Ovary (tissue), 7 donors: ENCODE measurements at regions not wholly inside any gene's neighbourhood (a gene's known extent, or its start where the extent isn't known, plus 50 kb on each side); places are given as distances from the start of the nearest gene placed in this dataset.
A peak's percentile ranks its signal among the peaks of the same experiment; 100 is the strongest.

Source experiments
- DNase-seq, 5 donors: peaks; one replicate each; pipeline ENCODE4 v3.0.0-alpha.2; 2019 to 2020
- H3K27ac ChIP-seq, 2 donors: fragments of 200-600 bp; one replicate each; pipeline versions ENCODE4 v1.5.1 to v1.8.0; 2019 to 2022
- H3K27me3 ChIP-seq: fragments of 200-600 bp; one replicate; pipeline ENCODE4 v1.8.0; 2022
- H3K36me3 ChIP-seq: fragments of 200-600 bp; sonication (generic); one replicate; pipeline ENCODE4 v1.5.1; 2019
- H3K4me1 ChIP-seq: one replicate; pipeline ENCODE4 v1.8.1; 2013; ENCODE audit warnings: mild to moderate bottlenecking, moderate library complexity; ENCODE audit not compliant: insufficient read depth
- H3K4me3 ChIP-seq: fragments of 200-600 bp; sonication (generic); one replicate; pipeline ENCODE4 v1.5.1; 2017
- H3K9me3 ChIP-seq, 2 donors: fragments of 200-600 bp in 1 of 2; sonication (generic) in 1 of 2; one replicate each; pipeline versions ENCODE4 v1.5.1 to v1.8.1; 2013 to 2019; ENCODE audit warnings: mild to moderate bottlenecking in 1 of 2, moderate library complexity in 1 of 2
- EP300 ChIP-seq: sonication (generic); formaldehyde crosslinking; IDR thresholded peaks from one replicate; pipeline ENCODE4 v1.6.1; 2017; ENCODE audit warnings: antibody characterized with exemption
- POLR2A ChIP-seq: fragments of 450-650 bp; IDR thresholded peaks from one replicate; pipeline ENCODE4 v1.6.1; 2017; ENCODE audit warnings: antibody characterized with exemption, mild to moderate bottlenecking, moderate library complexity
- WGBS, 3 donors: extraction: QIAGEN DNeasy Blood & Tissue Kit in 1 of 3; methylation state at CpG; one replicate each; pipeline versions ENCODE4 v1.1.5 to v1.1.7; 2013 to 2017; 5-methylcytosine and 5-hydroxymethylcytosine counted together
- intact Hi-C, 4 donors: fragments of 100-400 bp; cut with DNase I; formaldehyde crosslinking; loops; one replicate each; pipeline versions ENCODE4 v1.11.0 to v1.15.1; 2022 to 2023
- TF ChIP-seq, protein P1 (sequence below), 3 donors: fragments of 450-650 bp in 2 of 3; fragments of 200-600 bp in 1 of 3; IDR thresholded peaks; one replicate each; pipeline versions ENCODE4 v1.5.1 to v1.8.0; 2016 to 2022; ENCODE audit warnings: antibody characterized with exemption in 3 of 3, mild to moderate bottlenecking in 1 of 3
- donor health status: DM: no; HTN: no; CAD: no; lungs with moderate emphysema.
- donor health status: DM: no; HTN: no; CAD: no.
- donor health status: Bipolar disorder and iron deficiency.
- donor health status: DM: no; HTN: no; CAD: no.
- donor health status: DM: yes; HTN: yes; CAD: no.

DNA sequence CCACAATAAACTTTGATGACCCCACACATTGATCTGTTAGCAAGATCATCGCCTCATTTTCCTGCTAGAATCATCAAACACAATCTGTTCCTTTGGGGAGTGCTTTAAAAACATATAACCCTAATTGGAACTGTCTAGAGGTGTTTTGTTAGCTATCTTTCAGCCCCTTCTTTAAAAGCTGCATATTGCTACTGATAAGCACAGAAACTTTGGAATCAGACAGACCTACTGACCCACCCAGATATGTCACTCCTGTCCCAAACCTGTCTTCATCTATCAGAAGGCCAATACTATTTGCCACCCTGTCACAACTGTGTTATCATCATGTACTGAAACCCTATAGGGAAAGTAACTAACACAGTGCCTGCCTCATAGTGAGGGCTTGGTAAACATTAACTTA lies 172.4 kb upstream of the SASH1 start:
- no peaks in the 10 kb centered on the region for H3K36me3 ChIP-seq
- H3K9me3 ChIP-seq: no peaks in the 10 kb centered on the region
- no peaks in the 10 kb centered on the region for H3K27me3 ChIP-seq
- WGBS, 3 donors: 95 to 98% (median 97%) methylated on average over 1 of the region's 1 CpG
- TF ChIP-seq POLR2A: no peak
- no peak overlapping the region for H3K27ac ChIP-seq
- intact Hi-C loops: loop anchor here in 3 of 4 donors (10.0 kb wide), 1 partner anchor 295 kb away; no protein-coding TSS in a partner anchor
- H3K4me3 ChIP-seq: no peak overlapping the region
- no peak for DNase-seq
- no peaks in the 10 kb centered on the region for H3K4me1 ChIP-seq

DNA sequence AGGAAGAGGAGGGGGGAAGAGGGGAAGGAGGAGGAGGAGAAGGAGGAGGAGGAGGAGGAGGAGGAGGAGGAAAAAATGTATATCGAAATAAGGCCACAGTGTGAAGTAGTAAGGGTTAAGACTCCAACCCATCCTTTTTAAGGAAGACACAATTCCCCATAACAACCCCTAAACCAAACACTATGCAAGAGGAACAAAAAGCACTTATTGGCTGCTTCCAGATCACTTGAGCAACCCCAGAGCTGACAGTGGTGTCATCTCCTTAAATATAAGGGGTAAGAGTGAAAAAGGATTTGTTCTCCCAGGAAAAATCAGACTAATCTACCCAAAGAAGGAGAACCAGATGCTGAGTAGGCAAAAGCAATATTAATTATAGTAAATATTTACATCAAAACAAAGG lies 169.1 kb upstream of the SASH1 start:
- Histone ChIP-seq H3K4me1 (no peaks in the 10 kb centered on the region), H3K36me3 (no peaks in the 10 kb centered on the region), H3K9me3 (no peaks in the 10 kb centered on the region), H3K27ac (no peak overlapping the region), H3K4me3 (no peak overlapping the region), H3K27me3 (no peaks in the 10 kb centered on the region)
- TF ChIP-seq, protein P1, sequence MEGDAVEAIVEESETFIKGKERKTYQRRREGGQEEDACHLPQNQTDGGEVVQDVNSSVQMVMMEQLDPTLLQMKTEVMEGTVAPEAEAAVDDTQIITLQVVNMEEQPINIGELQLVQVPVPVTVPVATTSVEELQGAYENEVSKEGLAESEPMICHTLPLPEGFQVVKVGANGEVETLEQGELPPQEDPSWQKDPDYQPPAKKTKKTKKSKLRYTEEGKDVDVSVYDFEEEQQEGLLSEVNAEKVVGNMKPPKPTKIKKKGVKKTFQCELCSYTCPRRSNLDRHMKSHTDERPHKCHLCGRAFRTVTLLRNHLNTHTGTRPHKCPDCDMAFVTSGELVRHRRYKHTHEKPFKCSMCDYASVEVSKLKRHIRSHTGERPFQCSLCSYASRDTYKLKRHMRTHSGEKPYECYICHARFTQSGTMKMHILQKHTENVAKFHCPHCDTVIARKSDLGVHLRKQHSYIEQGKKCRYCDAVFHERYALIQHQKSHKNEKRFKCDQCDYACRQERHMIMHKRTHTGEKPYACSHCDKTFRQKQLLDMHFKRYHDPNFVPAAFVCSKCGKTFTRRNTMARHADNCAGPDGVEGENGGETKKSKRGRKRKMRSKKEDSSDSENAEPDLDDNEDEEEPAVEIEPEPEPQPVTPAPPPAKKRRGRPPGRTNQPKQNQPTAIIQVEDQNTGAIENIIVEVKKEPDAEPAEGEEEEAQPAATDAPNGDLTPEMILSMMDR (IDR thresholded peaks at IDR 0.05): no peak
- no peak for TF ChIP-seq EP300
- TF ChIP-seq POLR2A: no peak
- no peak for DNase-seq
- WGBS, 3 donors: 86 to 92% (median 88%) methylated on average over 1 of the region's 1 CpG
- intact Hi-C loops: loop anchor here in 3 of 4 donors (10.0 kb wide), 1 partner anchor 291 kb away; no protein-coding TSS in a partner anchor

DNA sequence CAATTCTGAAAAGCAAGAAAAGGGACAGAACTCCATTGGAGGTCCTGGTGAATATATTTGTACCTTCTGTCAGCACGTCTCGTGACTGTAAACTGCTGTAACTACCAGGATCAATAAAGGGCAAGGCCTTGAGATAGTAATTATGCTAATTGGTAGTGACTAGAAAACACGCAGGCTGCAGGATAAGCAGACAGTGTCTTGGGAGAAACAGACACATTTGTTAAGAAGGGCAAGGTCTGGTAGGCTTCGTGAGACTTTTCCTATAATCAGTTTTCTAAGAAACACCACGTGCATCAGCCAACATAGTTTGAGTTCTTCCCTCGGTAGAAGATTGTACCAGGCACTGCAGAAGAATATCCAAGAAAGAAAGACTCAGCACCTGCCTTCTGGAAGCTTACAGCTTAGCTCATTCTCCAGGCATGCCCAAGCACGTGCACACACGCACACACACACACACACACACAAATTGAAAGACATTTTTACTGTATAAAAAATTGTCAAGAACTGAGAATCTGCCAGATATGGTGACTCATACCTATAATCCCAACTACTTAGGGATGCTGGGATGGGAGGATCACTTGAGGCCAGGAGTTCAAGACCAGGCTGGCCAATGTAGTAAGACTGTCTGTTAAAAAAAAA lies 167.0 kb upstream of the SASH1 start:
- TF ChIP-seq, protein P1 (IDR thresholded peaks at IDR 0.05): no peak
- TF ChIP-seq EP300: no peak
- TF ChIP-seq POLR2A: no peak

DNA sequence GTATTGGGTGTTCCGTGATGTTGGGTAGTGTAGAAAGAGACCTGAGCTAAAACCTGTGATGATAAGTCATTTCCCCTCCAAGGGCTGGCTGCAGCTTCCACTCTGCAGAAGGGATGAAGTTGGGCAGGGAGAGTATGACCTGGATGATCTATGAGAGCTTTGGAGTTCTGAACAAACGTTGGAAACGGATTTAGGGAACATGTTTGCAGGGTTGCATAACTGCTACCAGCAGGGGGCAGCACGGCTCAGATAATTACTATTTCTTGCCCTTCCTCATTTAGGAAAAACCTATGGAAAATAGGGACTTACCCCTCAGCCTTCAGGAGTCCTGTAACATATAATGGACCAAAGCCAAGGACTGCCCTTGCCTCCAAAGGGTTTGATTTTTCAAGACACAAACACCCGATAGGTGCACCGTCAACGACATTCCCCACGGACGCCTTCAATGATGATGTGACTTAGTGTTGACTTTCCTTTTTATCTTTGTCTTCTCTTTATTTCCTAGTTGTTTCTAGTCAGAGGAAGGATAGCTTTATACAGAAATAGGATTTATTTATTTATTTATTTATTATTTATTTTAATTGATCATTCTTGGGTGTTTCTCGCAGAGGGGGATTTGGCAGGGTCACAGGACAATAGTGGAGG lies 164.9 kb upstream of the SASH1 start:
- Histone ChIP-seq H3K9me3 (no peaks in the 10 kb centered on the region), H3K36me3 (no peaks in the 10 kb centered on the region), H3K27me3 (no peaks in the 10 kb centered on the region), H3K27ac (no peak overlapping the region), H3K4me1 (no peaks in the 10 kb centered on the region), H3K4me3 (no peak overlapping the region)
- WGBS, 3 donors: 70 to 72% (median 72%) methylated on average over 10 of the region's 10 CpGs
- DNase-seq: peak; percentile 39 to 70 (median 67)
- intact Hi-C loops: loop anchor here (5.0 to 10.0 kb wide), 3 partner anchors 75 to 290 kb away; no protein-coding TSS in a partner anchor
- no peak for TF ChIP-seq POLR2A
- TF ChIP-seq, protein P1 (IDR thresholded peaks at IDR 0.05): peak; percentile 17 to 75 (median 70)

More for the DNA sequence above, 167.0 kb upstream of the SASH1 start:
- Histone ChIP-seq H3K27ac (no peak overlapping the region), H3K4me1 (no peaks in the 10 kb centered on the region), H3K9me3 (no peaks in the 10 kb centered on the region), H3K4me3 (no peak overlapping the region), H3K27me3 (no peaks in the 10 kb centered on the region), H3K36me3 (no peaks in the 10 kb centered on the region)
- WGBS, 3 donors: 71 to 81% (median 79%) methylated on average over 8 of the region's 8 CpGs
- no peak for DNase-seq
- intact Hi-C loops: loop anchor here (5.0 to 10.0 kb wide), 3 partner anchors 77 to 292 kb away; no protein-coding TSS in a partner anchor

DNA sequence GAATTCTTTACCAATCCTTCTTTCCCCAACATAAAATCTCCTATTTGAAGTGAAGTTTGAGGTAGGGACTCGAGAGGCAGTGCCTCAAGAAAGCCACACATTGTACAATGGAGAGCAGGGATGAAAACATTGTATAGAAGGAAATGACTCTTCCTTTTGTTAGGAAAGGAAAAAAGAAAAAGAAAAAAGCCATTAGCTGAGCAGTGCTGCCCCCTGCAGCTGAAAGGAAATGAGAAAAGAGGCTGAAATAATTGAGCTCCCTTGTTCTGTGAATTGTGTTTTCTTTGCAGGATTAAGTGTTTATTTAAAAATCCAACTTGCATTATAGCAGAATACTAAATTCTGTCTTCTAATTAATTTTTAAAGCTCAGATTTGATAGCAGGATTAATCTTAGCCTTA lies 162.9 kb upstream of the SASH1 start:
- whole genome bisulfite sequencing, 3 donors: 91 to 96% (median 96%) methylated on average over 1 of the region's 1 CpG
- H3K27ac ChIP-seq: no peak overlapping the region
- H3K9me3 ChIP-seq: no peaks in the 10 kb centered on the region
- H3K4me1 ChIP-seq: no peaks in the 10 kb centered on the region
- no peak overlapping the region for H3K4me3 ChIP-seq
- no peaks in the 10 kb centered on the region for H3K27me3 ChIP-seq
- no peak for DNase-seq
- no peak for TF ChIP-seq EP300
- no peak for TF ChIP-seq POLR2A
- H3K36me3 ChIP-seq: no peaks in the 10 kb centered on the region
- intact Hi-C loops: loop anchor here (5.0 to 10.0 kb wide), 3 partner anchors 73 to 288 kb away; no protein-coding TSS in a partner anchor
